GM19395 (cell line): ENCODE measurements at regions not wholly inside any gene's neighbourhood (a gene's known extent, or its start where the extent isn't known, plus 50 kb on each side); places are given as distances from the start of the nearest gene placed in this dataset.
"Not testable (repeated sequence)": the region's sequence is repeated elsewhere in the genome, so short reads cannot be mapped to it uniquely, and the experiment has no call there.

Experiments used
- ATAC-seq: cut with Tn5 transposase; IDR thresholded peaks from one replicate; pipeline ENCODE4 v1.9.1; 2021; ENCODE audit warnings: mild to moderate bottlenecking, moderate library complexity; ENCODE audit not compliant: unreplicated experiment

GRCh38 chr10:3397846-3398245 lies 225.3 kb upstream of the PITRM1 start:
- no peak for ATAC-seq

- no peak for ATAC-seq
Observed at GRCh38 chr10:3397231-3397630, 224.6 kb upstream of the PITRM1 start.

DNA sequence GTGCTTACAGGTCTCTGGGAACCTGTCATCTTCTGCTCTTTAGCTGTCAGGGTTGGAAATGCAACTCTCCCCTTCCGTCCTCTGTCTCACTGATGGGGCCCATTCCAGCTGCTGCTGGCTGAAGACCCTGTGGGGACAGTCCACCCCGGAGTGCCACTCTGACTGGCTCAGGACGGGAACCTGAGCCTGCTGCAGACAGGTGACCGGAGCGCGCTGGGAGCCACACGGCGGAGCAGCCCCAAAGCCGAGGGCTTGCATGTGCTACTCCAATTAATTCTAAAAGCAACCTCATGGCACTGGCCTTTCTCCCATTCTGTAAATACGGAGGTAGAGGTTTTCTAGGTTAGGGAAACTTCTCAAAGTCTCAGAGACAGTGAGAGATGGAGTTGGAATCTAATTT lies 223.5 kb upstream of the PITRM1 start:
- ATAC-seq: no peak

DNA sequence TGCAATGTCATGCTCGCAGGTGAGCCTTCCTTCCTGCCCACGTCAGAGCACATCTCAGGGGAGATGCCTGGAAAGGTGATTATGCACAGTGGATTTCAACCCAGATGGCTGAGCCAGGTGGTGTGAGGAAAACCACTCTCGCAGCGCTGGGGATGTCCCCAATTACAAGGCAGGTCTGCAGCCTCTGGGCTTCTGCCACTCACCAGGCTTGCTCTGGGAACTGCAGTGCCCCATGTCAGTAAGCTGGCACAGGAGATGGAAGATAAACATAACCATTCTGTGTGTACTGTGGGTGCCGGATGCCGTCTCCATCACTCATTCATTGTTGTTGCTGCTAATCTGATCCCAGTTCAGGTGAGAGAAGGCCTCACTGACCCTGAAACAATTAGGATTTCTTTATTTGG lies 222.9 kb upstream of the PITRM1 start:
- no peak for ATAC-seq

DNA sequence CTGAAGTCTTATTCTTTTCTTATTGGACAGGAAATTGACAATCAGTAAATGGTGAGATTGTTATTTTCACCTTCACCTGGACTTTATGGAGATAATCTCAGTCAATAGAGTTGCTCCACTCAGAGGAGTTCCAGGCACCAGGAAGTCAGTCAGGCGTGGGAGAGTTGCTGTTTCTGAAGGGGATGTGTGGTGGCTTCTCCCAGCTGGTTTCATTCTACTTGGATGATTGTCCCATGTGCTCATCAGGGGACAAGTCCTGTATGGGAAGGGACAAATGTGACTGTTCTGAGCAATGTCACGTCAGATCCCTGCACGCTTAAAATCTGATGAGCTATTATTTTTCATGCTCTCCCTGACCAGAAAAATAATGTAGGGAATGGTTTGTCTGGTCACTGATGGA lies 222.5 kb upstream of the PITRM1 start:
- no peak for ATAC-seq

- ATAC-seq: no peak
Observed at GRCh38 chr10:3393958-3394357, 221.4 kb upstream of the PITRM1 start.

DNA sequence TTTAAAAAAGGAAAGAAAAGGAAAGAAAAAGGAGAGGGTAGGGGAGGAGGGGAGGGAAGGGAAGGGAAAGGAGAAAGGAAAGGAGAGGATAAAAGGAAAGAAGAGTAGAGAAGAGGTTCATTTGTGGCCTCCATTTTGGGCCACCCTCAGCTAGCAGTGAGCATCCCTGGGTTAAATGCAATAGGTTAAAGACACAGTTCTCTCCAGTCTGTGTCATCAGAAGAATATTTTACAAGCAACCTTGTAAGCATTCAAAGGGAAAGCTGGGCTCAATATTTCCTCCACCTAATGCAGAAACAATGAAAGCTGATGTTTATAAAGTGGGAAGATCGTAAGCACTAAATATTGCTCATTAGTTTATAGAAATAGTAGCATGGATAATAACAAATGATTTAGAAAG lies 219.1 kb upstream of the PITRM1 start:
- no peak for ATAC-seq

DNA sequence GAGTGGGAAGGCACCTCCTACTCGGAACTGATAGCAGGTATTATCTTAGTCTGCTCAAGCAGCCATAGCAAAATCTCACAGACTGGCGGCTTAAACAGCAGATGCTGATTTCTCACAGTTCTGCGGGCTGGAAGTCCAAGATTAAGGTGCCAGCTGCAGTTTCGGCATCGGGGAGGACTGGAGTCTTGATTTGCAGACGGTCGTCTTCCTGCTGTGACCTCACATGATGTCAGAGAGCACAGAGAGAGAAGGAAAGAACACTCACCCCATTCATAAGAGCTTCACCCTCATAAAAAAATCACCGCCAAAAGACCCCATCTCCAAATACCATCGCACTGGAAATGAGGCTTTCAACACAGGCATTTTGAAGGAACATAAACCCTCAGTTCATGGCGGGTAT lies 216.5 kb upstream of the PITRM1 start:
- no peak for ATAC-seq

GRCh38 chr10:3385487-3385886 lies 212.9 kb upstream of the PITRM1 start:
- no peak for ATAC-seq

- no peak for ATAC-seq
Observed at GRCh38 chr10:3382092-3382491, 209.5 kb upstream of the PITRM1 start.

DNA sequence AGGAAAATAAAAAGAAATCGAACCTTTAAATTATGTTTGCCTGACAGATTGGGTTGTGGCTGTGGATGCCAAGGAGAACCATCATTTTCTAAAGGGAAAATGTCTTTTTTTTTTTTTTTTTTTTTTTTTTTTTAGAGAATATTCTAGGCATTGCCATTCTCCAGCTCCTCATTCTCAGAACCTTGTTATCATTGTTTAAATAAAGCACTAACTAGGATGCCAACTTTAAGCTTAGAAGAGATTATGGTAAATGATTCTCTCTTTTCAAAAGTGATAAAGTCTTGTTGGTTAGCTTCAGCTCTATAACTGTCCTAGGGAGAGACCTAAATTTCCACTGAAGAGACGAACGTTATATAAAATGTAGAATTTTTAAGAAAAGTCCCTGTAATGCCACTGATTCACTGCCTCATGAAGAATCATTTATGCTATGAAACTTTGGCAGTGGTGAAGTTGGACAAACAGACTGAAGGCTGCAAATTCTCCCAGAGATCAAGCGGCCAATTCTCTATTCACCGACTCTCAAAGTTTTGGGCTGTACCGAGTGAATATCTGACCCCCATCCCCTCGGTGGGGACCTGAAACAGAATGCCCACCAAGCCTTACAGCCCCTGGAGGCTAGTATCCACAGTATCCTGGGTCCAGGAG lies 207.9 kb upstream of the PITRM1 start:
- ATAC-seq: no peak

- no peak for ATAC-seq
Observed at GRCh38 chr10:3376631-3377030, 204.0 kb upstream of the PITRM1 start.

DNA sequence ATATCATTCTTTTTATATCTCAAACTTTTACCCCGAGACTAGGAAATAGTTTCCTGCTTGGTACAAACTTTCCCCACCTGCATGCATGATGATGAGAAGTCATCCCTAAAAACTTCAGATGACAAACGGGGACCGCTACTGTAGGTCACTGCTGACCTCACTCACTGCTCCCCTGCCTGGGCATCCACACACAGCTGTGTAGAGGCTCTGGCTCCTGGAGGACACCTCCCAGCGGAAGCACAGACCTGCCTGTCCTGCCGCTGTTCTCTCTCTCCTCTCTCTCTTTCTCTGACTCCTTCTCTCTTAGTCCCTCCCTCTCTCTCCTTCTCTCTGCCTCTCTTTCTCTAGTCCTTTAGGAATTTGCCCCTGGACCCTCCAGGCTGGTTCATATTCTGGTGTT lies 202.9 kb upstream of the PITRM1 start:
- ATAC-seq: no peak

DNA sequence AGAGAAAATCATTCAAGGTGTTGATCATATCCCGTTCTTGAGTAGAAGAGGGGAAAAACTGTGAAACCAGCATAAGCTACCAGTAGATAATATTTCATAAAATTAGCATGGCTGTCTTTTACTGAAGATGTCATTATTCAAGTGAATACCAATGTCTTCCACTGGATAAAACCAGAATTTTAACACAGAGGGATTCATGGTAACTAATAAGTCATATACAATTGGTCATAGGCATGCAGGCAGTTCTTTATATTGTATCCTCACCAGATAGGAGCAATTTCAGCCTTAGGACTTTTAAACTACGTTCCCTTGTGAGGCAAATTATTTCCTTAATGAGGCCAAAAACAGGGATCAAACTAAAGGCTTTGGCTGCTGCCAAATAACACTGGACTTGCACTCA lies 202.3 kb upstream of the PITRM1 start:
- no peak for ATAC-seq

- not testable (repeated sequence) for ATAC-seq
Observed at GRCh38 chr10:3373374-3374027, 200.9 kb upstream of the PITRM1 start.

- no peak for ATAC-seq
Observed at GRCh38 chr10:3372281-3372680, 199.7 kb upstream of the PITRM1 start.

DNA sequence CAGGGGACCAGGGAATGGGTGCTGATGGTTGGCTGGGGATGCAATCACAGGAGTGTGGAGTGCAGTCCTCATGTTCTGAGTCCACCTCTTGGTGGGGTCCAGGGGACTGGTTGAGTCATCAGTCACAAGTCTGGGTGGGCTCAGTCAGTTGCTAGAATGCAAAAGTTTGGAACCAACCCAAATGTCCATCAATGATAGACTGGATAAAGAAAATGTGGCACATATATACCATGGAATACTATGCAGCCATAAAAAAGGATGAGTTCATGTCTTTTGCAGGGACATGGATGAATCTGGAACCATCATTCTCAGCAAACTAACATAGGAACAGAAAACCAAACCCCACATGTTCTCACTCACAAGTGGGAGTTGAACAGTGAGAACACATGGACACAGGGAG lies 199.0 kb upstream of the PITRM1 start:
- ATAC-seq: not testable (repeated sequence)

- ATAC-seq: no peak
Observed at GRCh38 chr10:3366735-3367405, 194.3 kb upstream of the PITRM1 start.

DNA sequence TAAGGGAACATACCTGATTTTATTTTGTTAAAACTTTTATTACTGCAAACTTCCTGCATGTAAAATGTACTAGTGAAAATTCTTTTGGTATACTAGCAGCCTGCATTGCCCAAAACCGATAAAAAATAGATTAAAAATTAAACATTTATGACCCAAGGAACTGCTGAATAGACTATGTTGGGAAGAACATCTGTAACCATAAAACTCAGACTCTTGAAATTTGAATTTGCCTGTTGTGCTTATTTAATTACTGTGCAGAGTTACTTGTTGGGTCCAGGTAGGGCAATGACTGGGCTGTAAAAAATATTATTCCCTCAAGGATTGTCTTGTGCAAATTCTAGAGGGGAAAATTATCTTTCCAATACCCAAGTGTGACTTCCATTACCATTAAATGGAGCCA lies 193.5 kb upstream of the PITRM1 start:
- ATAC-seq: no peak

DNA sequence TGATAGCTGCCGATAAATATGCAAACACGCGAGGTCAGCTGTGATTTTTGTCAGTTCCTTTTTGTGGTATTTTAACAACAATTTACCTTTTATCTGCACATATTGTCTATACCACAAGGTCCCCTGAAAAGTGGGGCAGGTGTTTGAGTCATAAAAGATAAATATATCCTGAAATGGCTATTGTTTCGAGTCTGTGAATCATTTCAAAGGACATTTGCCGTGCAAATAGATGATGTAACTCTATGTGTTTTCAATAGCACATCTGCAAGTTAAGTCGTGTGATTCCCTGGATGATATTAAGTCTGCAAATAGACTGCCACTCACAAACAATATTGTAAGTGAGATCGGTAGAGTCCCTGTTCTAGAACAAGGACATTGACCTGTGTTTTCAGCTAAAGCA lies 193.0 kb upstream of the PITRM1 start:
- no peak for ATAC-seq

DNA sequence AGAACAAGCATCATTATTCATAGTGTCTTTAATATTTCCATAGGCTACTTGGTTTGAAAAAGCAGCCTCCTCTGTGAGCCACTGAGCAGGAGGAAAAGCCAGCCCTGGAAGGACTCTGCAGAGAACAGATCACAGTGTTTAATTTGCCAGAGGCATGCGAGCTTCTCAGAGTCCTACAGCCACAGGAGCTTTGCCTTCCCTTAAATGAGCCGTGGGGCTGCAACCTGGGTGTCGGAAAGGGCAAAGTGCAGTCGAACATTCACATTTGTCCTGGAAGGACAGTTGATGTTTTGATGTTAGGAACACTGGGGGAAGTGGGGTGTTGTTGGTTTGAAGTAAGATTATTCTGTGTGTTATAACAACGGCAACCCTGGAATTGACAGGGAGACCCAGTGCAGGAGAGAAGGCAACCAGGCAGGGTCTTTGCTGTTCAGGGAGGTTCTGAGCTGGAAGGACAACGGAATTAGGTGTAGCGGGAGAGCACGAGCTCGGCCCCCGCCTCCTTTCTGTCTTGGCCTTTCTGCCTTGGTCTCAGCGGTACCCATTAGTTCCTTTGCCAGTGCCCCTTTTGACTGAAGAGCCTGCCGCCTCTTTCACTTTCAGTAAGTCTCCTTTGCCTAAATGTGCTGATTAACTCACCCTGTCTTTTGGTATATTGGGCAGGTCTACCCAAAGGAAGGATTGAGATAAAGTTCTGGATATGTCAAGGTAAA lies 192.3 kb upstream of the PITRM1 start:
- ATAC-seq: no peak
